ENCODE measurements at regions not wholly inside any gene's neighbourhood (a gene's known extent, or its start where the extent isn't known, plus 50 kb on each side); places are given as distances from the start of the nearest gene placed in this dataset.

DNA sequence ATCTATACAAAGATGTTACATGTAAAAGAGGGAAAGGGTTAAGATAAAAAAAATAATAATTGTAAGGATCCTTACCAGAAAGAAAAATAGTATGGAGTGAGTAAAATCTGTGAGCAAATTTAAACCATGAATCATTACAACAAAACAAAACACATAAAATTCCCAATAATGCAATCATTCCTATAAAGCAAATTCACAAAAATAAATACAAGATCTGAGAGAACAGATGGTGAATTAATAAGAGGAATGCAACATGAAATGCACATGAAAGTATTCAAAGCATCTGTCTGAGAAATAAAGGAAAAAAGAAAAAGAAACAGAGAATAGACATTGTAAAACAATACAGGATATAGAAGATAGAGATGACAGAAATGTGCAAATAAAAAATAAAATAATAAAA lies 681.5 kb upstream of the KLHL1 start:
- Histone ChIP-seq H3K4me3 (ENCODE audit: low read depth, low read length) (no peak overlapping the region), H3K36me3 (ENCODE audit: control insufficient read depth in 2 of 2, insufficient read depth in 1 of 2, low read length in 2 of 2) (no peaks in the 10 kb centered on the region), H3K27ac (ENCODE audit: extremely low read depth, low read depth, low read length) (no peak overlapping the region), H3K4me1 (ENCODE audit: control insufficient read depth, insufficient read depth, low read length) (no peaks in the 10 kb centered on the region), H3K9me3 (ENCODE audit: control insufficient read depth, insufficient read depth, low read depth, low read length) (no peaks in the 10 kb centered on the region)
- TF ChIP-seq ZNF555 (tag by site-specific recombination; conservative IDR thresholded peaks at IDR 0.05) (no peak), ZNF664 (tag by site-specific recombination; IDR thresholded peaks at IDR 0.05) (no peak), AEBP2 (tag by site-specific recombination; IDR thresholded peaks at IDR 0.05; ENCODE audit: borderline replicate concordance) (no peak), ZNF354C (tag by site-specific recombination; IDR thresholded peaks at IDR 0.05; ENCODE audit: borderline replicate concordance, low read depth) (no peak), ZNF292 (tag by site-specific recombination; IDR thresholded peaks at IDR 0.05; ENCODE audit: borderline replicate concordance, low read depth) (no peak), ZBTB49 (tag by site-specific recombination; IDR thresholded peaks at IDR 0.05; ENCODE audit: low read depth) (no peak), ZNF558 (tag by site-specific recombination; IDR thresholded peaks at IDR 0.05) (no peak), TRIM28 (IDR thresholded peaks at IDR 0.05; ENCODE audit: borderline replicate concordance, low read length) (no peak), KLF17 (tag by site-specific recombination; IDR thresholded peaks at IDR 0.05) (no peak), ZBTB8A (tag by site-specific recombination; IDR thresholded peaks at IDR 0.05) (no peak), ZNF423 (tag by site-specific recombination; IDR thresholded peaks at IDR 0.05) (no peak), BCL11B (tag by site-specific recombination; IDR thresholded peaks at IDR 0.05; ENCODE audit: low read depth) (no peak), ZFP69B (tag by site-specific recombination; IDR thresholded peaks at IDR 0.05) (no peak)
- TF ChIP-seq, protein P1, sequence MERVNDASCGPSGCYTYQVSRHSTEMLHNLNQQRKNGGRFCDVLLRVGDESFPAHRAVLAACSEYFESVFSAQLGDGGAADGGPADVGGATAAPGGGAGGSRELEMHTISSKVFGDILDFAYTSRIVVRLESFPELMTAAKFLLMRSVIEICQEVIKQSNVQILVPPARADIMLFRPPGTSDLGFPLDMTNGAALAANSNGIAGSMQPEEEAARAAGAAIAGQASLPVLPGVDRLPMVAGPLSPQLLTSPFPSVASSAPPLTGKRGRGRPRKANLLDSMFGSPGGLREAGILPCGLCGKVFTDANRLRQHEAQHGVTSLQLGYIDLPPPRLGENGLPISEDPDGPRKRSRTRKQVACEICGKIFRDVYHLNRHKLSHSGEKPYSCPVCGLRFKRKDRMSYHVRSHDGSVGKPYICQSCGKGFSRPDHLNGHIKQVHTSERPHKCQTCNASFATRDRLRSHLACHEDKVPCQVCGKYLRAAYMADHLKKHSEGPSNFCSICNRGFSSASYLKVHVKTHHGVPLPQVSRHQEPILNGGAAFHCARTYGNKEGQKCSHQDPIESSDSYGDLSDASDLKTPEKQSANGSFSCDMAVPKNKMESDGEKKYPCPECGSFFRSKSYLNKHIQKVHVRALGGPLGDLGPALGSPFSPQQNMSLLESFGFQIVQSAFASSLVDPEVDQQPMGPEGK (tag by site-specific recombination; IDR thresholded peaks at IDR 0.05), result no peak
- TF ChIP-seq, protein P2, sequence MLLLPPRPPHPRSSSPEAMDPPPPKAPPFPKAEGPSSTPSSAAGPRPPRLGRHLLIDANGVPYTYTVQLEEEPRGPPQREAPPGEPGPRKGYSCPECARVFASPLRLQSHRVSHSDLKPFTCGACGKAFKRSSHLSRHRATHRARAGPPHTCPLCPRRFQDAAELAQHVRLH (tag by site-specific recombination; IDR thresholded peaks at IDR 0.05), result no peak
- ChIA-PET POLR2A (no interaction called here), CTCF (no interaction called here)

DNA sequence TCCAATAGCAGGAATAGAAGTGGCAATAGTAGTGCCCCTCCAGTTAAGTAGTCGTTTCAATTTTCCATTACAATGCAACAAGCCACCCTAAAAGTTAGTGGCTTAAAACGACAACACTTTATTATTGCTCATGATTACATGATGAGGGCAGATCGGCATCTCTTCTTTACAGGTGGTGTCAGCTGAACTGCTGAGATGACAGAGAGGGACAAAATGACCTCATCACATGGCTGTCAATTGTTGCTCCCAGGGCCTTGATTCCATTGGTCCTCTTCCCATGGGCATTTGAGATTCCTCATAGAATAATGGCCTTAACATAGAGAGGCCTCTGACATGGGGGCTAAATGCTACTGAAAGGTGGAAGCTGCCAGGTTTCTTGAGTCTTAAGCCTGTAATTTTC lies 679.8 kb upstream of the KLHL1 start:
- H3K27ac ChIP-seq (ENCODE audit: extremely low read depth, low read depth, low read length), result no peak overlapping the region
- ChIA-PET CTCF (interaction anchor here (0.6 kb wide), 1 partner anchor 1668 kb away, joined by 4 read pairs; no protein-coding TSS in a partner anchor), POLR2A (no interaction called here)
- H3K4me3 ChIP-seq (ENCODE audit: low read depth, low read length), result no peak overlapping the region
- H3K9me3 ChIP-seq (ENCODE audit: control insufficient read depth, insufficient read depth, low read depth, low read length), result no peaks in the 10 kb centered on the region
- no peaks in the 10 kb centered on the region for H3K4me1 ChIP-seq (ENCODE audit: control insufficient read depth, insufficient read depth, low read length)
- TF ChIP-seq GFI1B (tag by site-specific recombination; IDR thresholded peaks at IDR 0.05) (no peak), IKZF3 (tag by site-specific recombination; IDR thresholded peaks at IDR 0.05) (no peak), ZNF792 (tag by site-specific recombination; IDR thresholded peaks at IDR 0.05) (no peak), KLF9 (tag by site-specific recombination; IDR thresholded peaks at IDR 0.05; ENCODE audit: low read depth) (no peak), ZBTB11 (tag by site-specific recombination; conservative IDR thresholded peaks at IDR 0.05; ENCODE audit: low read depth) (no peak), GLIS1 (tag by site-specific recombination; IDR thresholded peaks at IDR 0.05) (no peak), ZNF221 (tag by site-specific recombination; IDR thresholded peaks at IDR 0.05; ENCODE audit: borderline replicate concordance) (no peak), BCL11A (tag by site-specific recombination; IDR thresholded peaks at IDR 0.05; ENCODE audit: low read depth) (no peak)
- no peaks in the 10 kb centered on the region for H3K36me3 ChIP-seq (ENCODE audit: control insufficient read depth in 2 of 2, insufficient read depth in 1 of 2, low read length in 2 of 2)

Measured in HEK293 (cell line).